OCI-LY1 (cell line): ENCODE measurements at regions not wholly inside any gene's neighbourhood (a gene's known extent, or its start where the extent isn't known, plus 50 kb on each side); places are given as distances from the start of the nearest gene placed in this dataset.
A peak's percentile ranks its signal among the peaks of the same experiment; 100 is the strongest.
"Not testable (repeated sequence)": the region's sequence is repeated elsewhere in the genome, so short reads cannot be mapped to it uniquely, and the experiment has no call there.

Source experiments
- H2AFZ ChIP-seq: fragments of 200-600 bp; sonication (generic), shearing (Covaris generic); 2 replicates; pipeline ENCODE4 v1.6.0; 2014; ENCODE audit warnings: antibody characterized with exemption, mild to moderate bottlenecking, low read length
- H3F3A ChIP-seq: fragments of 200-600 bp; sonication (generic), shearing (Covaris generic); 2 replicates; pipeline ENCODE4 v1.6.0; 2014; ENCODE audit warnings: mild to moderate bottlenecking, antibody characterized with exemption, low read length, moderate library complexity; ENCODE audit not compliant: insufficient read depth
- H3K27ac ChIP-seq: fragments of 200-600 bp; sonication (generic); 2 replicates; pipeline ENCODE4 v1.5.1; 2014; ENCODE audit warnings: low read length, mixed run types, mild to moderate bottlenecking, low read depth; ENCODE audit not compliant: poor library complexity, severe bottlenecking
- H3K27me3 ChIP-seq: fragments of 200-600 bp; sonication (generic); 2 replicates; pipeline ENCODE4 v1.6.0; 2014; ENCODE audit warnings: antibody characterized with exemption, mild to moderate bottlenecking, low read length, moderate library complexity; ENCODE audit not compliant: insufficient read depth
- H3K36me3 ChIP-seq: fragments of 200-600 bp; sonication (generic); 2 replicates; pipeline ENCODE4 v1.6.1; 2014; ENCODE audit warnings: mild to moderate bottlenecking, antibody characterized with exemption, low read length, moderate library complexity, mixed read lengths; ENCODE audit not compliant: insufficient read depth
- H3K4me1 ChIP-seq: fragments of 200-600 bp; sonication (generic); 2 replicates; pipeline ENCODE4 v1.5.1; 2014; ENCODE audit warnings: mild to moderate bottlenecking, low read length, moderate library complexity; ENCODE audit not compliant: insufficient read depth, severe bottlenecking
- H3K4me2 ChIP-seq: fragments of 200-600 bp; sonication (generic), shearing (Covaris generic); 2 replicates; pipeline ENCODE4 v1.6.1; 2014; ENCODE audit warnings: low read length
- H3K4me3 ChIP-seq: fragments of 200-600 bp; sonication (generic); 2 replicates; pipeline ENCODE4 v1.5.1; 2014; ENCODE audit warnings: low read length, low read depth, mild to moderate bottlenecking, mixed read lengths; ENCODE audit not compliant: poor library complexity, severe bottlenecking
- H3K79me2 ChIP-seq: fragments of 200-600 bp; shearing (Covaris generic); 2 replicates; pipeline ENCODE4 v1.6.1; 2016; ENCODE audit warnings: mixed run types, low read length, mixed read lengths; ENCODE audit not compliant: insufficient read depth
- H3K9ac ChIP-seq: fragments of 200-600 bp; sonication (generic), shearing (Covaris generic); 2 replicates; pipeline ENCODE4 v1.6.1; 2014; ENCODE audit warnings: mild to moderate bottlenecking, low read length, mixed read lengths
- H3K9me2 ChIP-seq: fragments of 200-600 bp; sonication (generic), shearing (Covaris generic); 2 replicates; pipeline ENCODE4 v1.6.1; 2014; ENCODE audit warnings: low read depth, mild to moderate bottlenecking, low read length, mixed read lengths
- H3K9me3 ChIP-seq: fragments of 200-600 bp; shearing (Covaris generic); 2 replicates; pipeline ENCODE4 v1.6.1; 2014; ENCODE audit warnings: low read length, mixed read lengths
- H4K20me1 ChIP-seq: fragments of 200-600 bp; sonication (generic), shearing (Covaris generic); 2 replicates; pipeline ENCODE4 v1.6.0; 2016; ENCODE audit warnings: mild to moderate bottlenecking, low read length; ENCODE audit not compliant: insufficient read depth
- CTCF ChIP-seq: fragments of 200-600 bp; sonication (generic), shearing (Covaris generic); IDR thresholded peaks from 2 replicates; pipeline ENCODE4 v1.5.1; 2017; ENCODE audit warnings: mild to moderate bottlenecking, antibody characterized with exemption, low read length, moderate library complexity, mixed read lengths
- EZH2 ChIP-seq: fragments of 200-600 bp; sonication (generic), shearing (Covaris generic); IDR thresholded peaks from 2 replicates; pipeline ENCODE4 v1.8.0; 2017; ENCODE audit warnings: borderline replicate concordance, mixed run types, mild to moderate bottlenecking, antibody characterized with exemption, low read length, moderate library complexity, mixed read lengths

GRCh38 chr16:85243308-85243707 lies 131.0 kb upstream of the CIBAR2 start:
- Histone ChIP-seq H3F3A (no peaks in the 10 kb centered on the region), H3K27ac (no peak overlapping the region), H3K9me3 (no peaks in the 10 kb centered on the region), H3K36me3 (no peaks in the 10 kb centered on the region), H3K9me2 (no peaks in the 10 kb centered on the region), H3K9ac (no peak overlapping the region), H2AFZ (no peak overlapping the region), H3K4me2 (no peak overlapping the region), H3K27me3 (no peaks in the 10 kb centered on the region), H4K20me1 (no peaks in the 10 kb centered on the region), H3K79me2 (no peaks in the 10 kb centered on the region), H3K4me1 (no peaks in the 10 kb centered on the region), H3K4me3 (no peak overlapping the region)
- TF ChIP-seq EZH2, result no peak
- TF ChIP-seq CTCF, result no peak

- H3K4me1 ChIP-seq, H3K4me2 ChIP-seq, H4K20me1 ChIP-seq, H2AFZ ChIP-seq, H3K9me3 ChIP-seq, H3K27me3 ChIP-seq, H3F3A ChIP-seq, H3K9me2 ChIP-seq, H3K9ac ChIP-seq, H3K79me2 ChIP-seq, H3K27ac ChIP-seq, H3K4me3 ChIP-seq, H3K36me3 ChIP-seq: not testable (repeated sequence)
Observed at GRCh38 chr16:85244452-85244851, 132.2 kb upstream of the CIBAR2 start.

- Histone ChIP-seq H2AFZ (no peak overlapping the region), H3K9ac (no peak overlapping the region), H3K4me1 (no peaks in the 10 kb centered on the region), H4K20me1 (no peaks in the 10 kb centered on the region), H3K27ac (no peak overlapping the region), H3F3A (no peaks in the 10 kb centered on the region), H3K36me3 (no peaks in the 10 kb centered on the region), H3K4me2 (no peak overlapping the region), H3K4me3 (no peak overlapping the region), H3K79me2 (no peaks in the 10 kb centered on the region), H3K27me3 (no peaks in the 10 kb centered on the region), H3K9me2 (no peaks in the 10 kb centered on the region), H3K9me3 (no peaks in the 10 kb centered on the region)
- TF ChIP-seq EZH2 (no peak), CTCF (peak; percentile 91)
Observed at GRCh38 chr16:85245307-85246172, 133.3 kb upstream of the CIBAR2 start.

- H3K4me2 ChIP-seq, result no peak overlapping the region
- TF ChIP-seq CTCF (no peak), EZH2 (no peak)
Observed at GRCh38 chr16:85246473-85246872, 134.2 kb upstream of the CIBAR2 start.

More at GRCh38 chr16:85246473-85246872, 134.2 kb upstream of the CIBAR2 start:
- Histone ChIP-seq H3K4me1 (no peaks in the 10 kb centered on the region), H3K9me3 (no peaks in the 10 kb centered on the region), H3K27ac (no peak overlapping the region), H2AFZ (no peak overlapping the region), H3K4me3 (no peak overlapping the region), H3K9me2 (no peaks in the 10 kb centered on the region), H3K79me2 (no peaks in the 10 kb centered on the region), H3K9ac (no peak overlapping the region), H3F3A (no peaks in the 10 kb centered on the region), H4K20me1 (no peaks in the 10 kb centered on the region), H3K36me3 (no peaks in the 10 kb centered on the region), H3K27me3 (no peaks in the 10 kb centered on the region)
